CD14-positive monocyte (primary cell): ENCODE measurements at regions not wholly inside any gene's neighbourhood (a gene's known extent, or its start where the extent isn't known, plus 50 kb on each side); places are given as distances from the start of the nearest gene placed in this dataset.

ENCODE experiments used
- DNase-seq, 3 donors: peaks; one replicate each; pipeline ENCODE4 v3.0.0-alpha.2; 2011 to 2022
- H2AFZ ChIP-seq: 2 replicates; pipeline ENCODE4 v1.6.0; 2012; ENCODE audit warnings: mild to moderate bottlenecking, low read depth, low read length, inconsistent platforms; ENCODE audit not compliant: insufficient read depth, poor library complexity, severe bottlenecking
- H3K27ac ChIP-seq, 2 donors: 1 replicate in 1 of 2; 2 replicates in 1 of 2; pipeline ENCODE4 v1.5.1; 2012 to 2013; ENCODE audit warnings: low read length in 2 of 2, control low read depth in 1 of 2, inconsistent platforms in 1 of 2, low read depth in 1 of 2, mild to moderate bottlenecking in 1 of 2
- H3K27me3 ChIP-seq, 2 donors: one replicate each; pipeline versions ENCODE4 v1.6.0 to v1.6.1; 2011 to 2013; ENCODE audit warnings: low read length in 2 of 2; ENCODE audit not compliant: control insufficient read depth in 2 of 2, insufficient read depth in 2 of 2
- H3K36me3 ChIP-seq, 2 donors: replicated peaks in 1 of 2; 1 replicate in 1 of 2; 2 replicates in 1 of 2; pipeline versions ENCODE4 v1.5.1 to v1.6.1; 2012 to 2013; ENCODE audit warnings: low read length in 2 of 2, control low read depth in 1 of 2, inconsistent platforms in 1 of 2, mild to moderate bottlenecking in 1 of 2; ENCODE audit not compliant: insufficient read depth in 2 of 2, control insufficient read depth in 1 of 2
- H3K4me1 ChIP-seq, 2 donors: 1 replicate in 1 of 2; 2 replicates in 1 of 2; pipeline versions ENCODE4 v1.5.1 to v1.6.1; 2012 to 2013; ENCODE audit warnings: low read length in 2 of 2, control low read depth in 1 of 2, inconsistent platforms in 1 of 2, mild to moderate bottlenecking in 1 of 2, moderate library complexity in 1 of 2; ENCODE audit not compliant: insufficient read depth in 2 of 2, control insufficient read depth in 1 of 2
- H3K4me2 ChIP-seq: replicated peaks from 2 replicates; pipeline ENCODE3; 2012; ENCODE audit warnings: low read length, moderate library complexity, mild to moderate bottlenecking; ENCODE audit not compliant: poor library complexity, severe bottlenecking; ENCODE audit errors: extremely low read depth
- H3K4me3 ChIP-seq, 3 experiments: fragments of 200-600 bp in 1 of 3; sonication (generic) in 1 of 3; replicated peaks in 1 of 3; 1 replicate in 2 of 3; 2 replicates in 1 of 3; pipeline ENCODE4 v1.5.1; 2011 to 2013; ENCODE audit warnings: low read length in 3 of 3, mild to moderate bottlenecking in 3 of 3, control low read depth in 2 of 3, low read depth in 2 of 3, inconsistent platforms in 1 of 3, moderate library complexity in 1 of 3
- H3K79me2 ChIP-seq: 2 replicates; pipeline ENCODE4 v1.6.0; 2012; ENCODE audit warnings: mild to moderate bottlenecking, control low read depth, inconsistent platforms, low read length, moderate library complexity; ENCODE audit not compliant: insufficient read depth
- H3K9ac ChIP-seq: 2 replicates; pipeline ENCODE4 v1.6.0; 2017; ENCODE audit warnings: low read length, mild to moderate bottlenecking; ENCODE audit not compliant: insufficient read depth, poor library complexity, severe bottlenecking
- H3K9me3 ChIP-seq, 2 donors: replicated peaks in 1 of 2; 1 replicate in 1 of 2; 2 replicates in 1 of 2; pipeline versions ENCODE4 v1.5.1 to v1.6.1; 2012 to 2013; ENCODE audit warnings: low read length in 2 of 2, control low read depth in 1 of 2; ENCODE audit not compliant: control insufficient read depth in 1 of 2, insufficient read depth in 1 of 2
- H4K20me1 ChIP-seq: 2 replicates; pipeline ENCODE4 v1.6.0; 2012; ENCODE audit warnings: mild to moderate bottlenecking, low read length, control low read depth, moderate library complexity; ENCODE audit not compliant: insufficient read depth
- H3K27ac Mint-ChIP-seq, 7 donors: one replicate each; pipeline ENCODE4 v1.8.0; 2020; ENCODE audit warnings: mild to moderate bottlenecking in 7 of 7, mixed read lengths in 7 of 7, moderate library complexity in 6 of 7, inconsistent platforms in 2 of 7
- H3K27me3 Mint-ChIP-seq, 3 donors: one replicate each; pipeline ENCODE4 v1.8.0; 2021 to 2022; ENCODE audit warnings: low read depth in 3 of 3, mild to moderate bottlenecking in 3 of 3, mixed read lengths in 3 of 3, moderate library complexity in 3 of 3, inconsistent platforms in 1 of 3
- H3K36me3 Mint-ChIP-seq, 2 donors: one replicate each; pipeline ENCODE4 v1.8.0; 2020; ENCODE audit warnings: mixed read lengths in 2 of 2, inconsistent platforms in 1 of 2, mild to moderate bottlenecking in 1 of 2
- H3K4me1 Mint-ChIP-seq: one replicate; pipeline ENCODE4 v1.8.0; 2020; ENCODE audit warnings: mild to moderate bottlenecking, mixed read lengths
- H3K4me3 Mint-ChIP-seq, 2 donors: one replicate each; pipeline ENCODE4 v1.8.0; 2020; ENCODE audit warnings: mild to moderate bottlenecking in 2 of 2, mixed read lengths in 2 of 2, moderate library complexity in 1 of 2
- H3K9me3 Mint-ChIP-seq, 7 donors: one replicate each; pipeline ENCODE4 v1.8.0; 2020 to 2022; ENCODE audit warnings: mixed read lengths in 7 of 7, mild to moderate bottlenecking in 6 of 7, moderate library complexity in 6 of 7, inconsistent platforms in 2 of 7
- WGBS: methylation state at CpG from one replicate; pipeline ENCODE4 v1.1.5; 2013; ENCODE audit warnings: missing lambda C conversion rate; ENCODE audit not compliant: insufficient coverage; 5-methylcytosine and 5-hydroxymethylcytosine counted together
- intact Hi-C, 2 donors: fragments of 100-400 bp; cut with micrococcal nuclease; formaldehyde crosslinking; loops; one replicate each; pipeline versions ENCODE4 v1.15.0 to v1.15.1; 2023
- TF ChIP-seq, protein P1 (sequence below): fragments of 200-600 bp; IDR thresholded peaks from one replicate; pipeline ENCODE4 v1.8.0; 2022; ENCODE audit warnings: antibody characterized with exemption, mild to moderate bottlenecking

- no peaks in the 10 kb centered on the region for H3K36me3 Mint-ChIP-seq
- no peaks in the 10 kb centered on the region for H3K4me1 Mint-ChIP-seq
- no peak overlapping the region for H2AFZ ChIP-seq
- H3K4me2 ChIP-seq, result no peak overlapping the region
- no peak overlapping the region for H3K9ac ChIP-seq
- H3K27me3 Mint-ChIP-seq, result no peaks in the 10 kb centered on the region
- TF ChIP-seq, protein P1, sequence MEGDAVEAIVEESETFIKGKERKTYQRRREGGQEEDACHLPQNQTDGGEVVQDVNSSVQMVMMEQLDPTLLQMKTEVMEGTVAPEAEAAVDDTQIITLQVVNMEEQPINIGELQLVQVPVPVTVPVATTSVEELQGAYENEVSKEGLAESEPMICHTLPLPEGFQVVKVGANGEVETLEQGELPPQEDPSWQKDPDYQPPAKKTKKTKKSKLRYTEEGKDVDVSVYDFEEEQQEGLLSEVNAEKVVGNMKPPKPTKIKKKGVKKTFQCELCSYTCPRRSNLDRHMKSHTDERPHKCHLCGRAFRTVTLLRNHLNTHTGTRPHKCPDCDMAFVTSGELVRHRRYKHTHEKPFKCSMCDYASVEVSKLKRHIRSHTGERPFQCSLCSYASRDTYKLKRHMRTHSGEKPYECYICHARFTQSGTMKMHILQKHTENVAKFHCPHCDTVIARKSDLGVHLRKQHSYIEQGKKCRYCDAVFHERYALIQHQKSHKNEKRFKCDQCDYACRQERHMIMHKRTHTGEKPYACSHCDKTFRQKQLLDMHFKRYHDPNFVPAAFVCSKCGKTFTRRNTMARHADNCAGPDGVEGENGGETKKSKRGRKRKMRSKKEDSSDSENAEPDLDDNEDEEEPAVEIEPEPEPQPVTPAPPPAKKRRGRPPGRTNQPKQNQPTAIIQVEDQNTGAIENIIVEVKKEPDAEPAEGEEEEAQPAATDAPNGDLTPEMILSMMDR, result no peak
- no peaks in the 10 kb centered on the region for H3K36me3 ChIP-seq
- H3K27me3 ChIP-seq, result no peaks in the 10 kb centered on the region
- peaks cover 12 to 21% of the 10 kb centered on the region in 2 donors for H3K9me3 ChIP-seq
- WGBS, result no CpG with 5 or more reads among the region's 1 CpG
- no peaks in the 10 kb centered on the region for H4K20me1 ChIP-seq
- H3K79me2 ChIP-seq, result no peaks in the 10 kb centered on the region
- DNase-seq, result no peak
- H3K27ac Mint-ChIP-seq, result no peak overlapping the region
- peaks cover 0 to 9% (median 0%) of the 10 kb centered on the region in 7 donors for H3K9me3 Mint-ChIP-seq
- H3K4me3 Mint-ChIP-seq, result no peak overlapping the region
- no peaks in the 10 kb centered on the region for H3K4me1 ChIP-seq
- intact Hi-C loops, result no loop called here
- no peak overlapping the region for H3K27ac ChIP-seq
- no peak overlapping the region for H3K4me3 ChIP-seq
Observed at GRCh38 chr11:24153337-24153736, 343.5 kb upstream of the LUZP2 start.

DNA sequence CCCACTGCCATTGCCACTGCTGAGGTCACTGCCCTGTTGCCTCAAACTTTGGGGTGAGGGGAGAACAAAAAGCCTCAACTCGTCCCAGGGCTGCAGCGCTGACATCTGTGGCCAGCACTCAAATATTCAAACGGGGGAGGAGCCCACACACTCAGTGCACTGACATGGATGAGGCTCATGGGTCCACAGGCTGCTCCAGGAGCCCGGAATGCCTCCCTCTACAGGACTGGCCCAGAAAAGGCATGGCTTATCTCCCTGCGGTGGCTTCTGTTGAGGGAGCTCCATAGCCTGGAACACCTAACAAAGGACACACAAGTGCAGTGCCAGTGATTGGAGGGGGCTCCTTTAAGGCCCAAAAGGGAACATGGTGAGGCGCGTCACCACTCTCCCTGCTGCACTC is 341.1 kb upstream of the LUZP2 start:
- Mint-ChIP-seq H3K27me3 (no peaks in the 10 kb centered on the region), H3K4me1 (no peaks in the 10 kb centered on the region), H3K36me3 (no peaks in the 10 kb centered on the region), H3K9me3 (peaks cover 0 to 4% (median 0%) of the 10 kb centered on the region in 7 donors), H3K4me3 (no peak overlapping the region), H3K27ac (no peak overlapping the region)
- Histone ChIP-seq H2AFZ (no peak overlapping the region), H3K4me2 (no peak overlapping the region), H3K27ac (no peak overlapping the region), H3K9me3 (peaks cover 12 to 15% of the 10 kb centered on the region in 2 donors), H4K20me1 (no peaks in the 10 kb centered on the region), H3K4me3 (no peak overlapping the region), H3K79me2 (no peaks in the 10 kb centered on the region), H3K4me1 (no peaks in the 10 kb centered on the region), H3K36me3 (no peaks in the 10 kb centered on the region), H3K9ac (no peak overlapping the region), H3K27me3 (no peaks in the 10 kb centered on the region)
- intact Hi-C loops, result no loop called here
- WGBS, result 89% methylated on average over 7 of the region's 7 CpGs
- no peak for DNase-seq
- TF ChIP-seq, protein P1, result no peak
